H4 (cell line): ENCODE measurements at regions not wholly inside any gene's neighbourhood (a gene's known extent, or its start where the extent isn't known, plus 50 kb on each side); places are given as distances from the start of the nearest gene placed in this dataset.
A peak's percentile ranks its signal among the peaks of the same experiment; 100 is the strongest.

Experiments
- DNase-seq: peaks from one replicate; pipeline ENCODE4 v3.0.0-alpha.2; 2015; ENCODE audit warnings: low spot score

DNA sequence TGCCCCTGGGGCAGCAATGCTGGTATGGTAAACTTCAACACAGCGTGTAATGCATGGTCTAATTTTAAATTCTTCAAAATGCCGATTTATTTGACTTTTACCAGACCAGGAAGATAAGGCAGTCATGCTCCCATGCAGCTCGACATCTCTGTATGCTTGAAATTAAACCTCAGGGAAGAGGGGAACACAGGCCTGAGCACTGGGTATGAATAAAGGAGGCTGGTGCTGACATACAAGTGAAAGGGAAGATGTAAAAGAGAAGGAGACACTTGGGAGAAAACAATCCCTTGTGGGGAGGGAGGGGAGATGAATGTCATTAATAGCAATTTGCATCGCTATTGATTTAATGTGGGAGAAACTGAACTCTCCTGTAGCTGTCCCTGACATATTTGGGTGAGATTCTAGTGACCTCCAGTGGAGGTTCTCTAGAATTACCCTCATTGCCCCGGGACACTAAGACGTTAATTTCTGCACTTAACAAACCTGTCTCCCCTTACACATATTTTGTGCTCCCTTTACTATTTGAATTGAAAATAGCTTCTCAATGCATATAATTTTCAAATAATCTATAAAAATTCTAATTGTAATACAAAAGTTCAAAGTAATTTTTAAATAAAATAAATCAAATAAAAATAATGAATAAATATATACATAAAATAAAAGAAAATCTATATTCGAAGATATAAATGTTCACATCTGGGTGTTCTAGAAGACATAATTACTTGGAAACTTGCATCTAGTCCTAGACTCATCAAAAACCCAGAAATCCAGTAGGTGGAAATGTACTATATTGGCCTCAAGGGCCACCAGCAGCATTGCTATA lies 283.1 kb downstream of the LMX1A start:
- peak; percentile 42 for DNase-seq

DNA sequence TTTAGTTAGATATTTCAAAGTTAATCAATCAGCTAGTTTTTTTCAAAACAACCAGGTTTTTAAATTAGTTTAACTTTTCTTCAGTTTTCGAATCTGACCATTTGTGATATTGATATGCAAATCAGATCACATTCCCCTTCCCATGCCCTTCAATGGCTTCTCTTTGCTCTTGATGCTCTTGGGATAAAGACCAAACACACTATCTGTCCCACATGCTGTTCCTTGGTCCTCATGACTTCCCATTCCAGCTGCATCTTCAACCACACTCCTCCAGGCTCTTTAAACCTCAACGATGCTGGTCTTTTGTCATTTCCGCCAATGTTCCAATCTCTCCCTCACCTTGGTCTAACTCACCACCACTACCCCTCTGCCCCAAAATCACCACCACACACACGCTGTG lies 285.8 kb downstream of the LMX1A start:
- DNase-seq, result no peak

DNA sequence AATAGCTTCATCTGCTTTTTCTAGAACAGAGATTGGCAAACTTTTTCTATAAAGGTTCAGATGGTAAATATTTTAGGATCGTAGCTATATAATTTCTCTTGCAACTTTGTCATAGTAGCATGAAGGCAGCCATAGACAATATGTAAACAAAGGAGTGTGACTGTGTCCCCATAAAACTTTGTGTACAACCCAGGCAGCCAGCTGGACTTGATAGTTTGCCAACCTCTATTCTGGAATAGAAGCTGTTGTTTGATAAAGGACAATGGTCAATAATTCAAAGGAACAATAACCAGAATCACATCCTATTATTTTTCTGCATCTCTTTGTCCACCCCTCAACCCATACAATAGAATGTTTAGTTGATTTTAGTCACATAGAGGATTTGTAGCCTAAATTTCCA lies 286.7 kb downstream of the LMX1A start:
- DNase-seq, result no peak

DNA sequence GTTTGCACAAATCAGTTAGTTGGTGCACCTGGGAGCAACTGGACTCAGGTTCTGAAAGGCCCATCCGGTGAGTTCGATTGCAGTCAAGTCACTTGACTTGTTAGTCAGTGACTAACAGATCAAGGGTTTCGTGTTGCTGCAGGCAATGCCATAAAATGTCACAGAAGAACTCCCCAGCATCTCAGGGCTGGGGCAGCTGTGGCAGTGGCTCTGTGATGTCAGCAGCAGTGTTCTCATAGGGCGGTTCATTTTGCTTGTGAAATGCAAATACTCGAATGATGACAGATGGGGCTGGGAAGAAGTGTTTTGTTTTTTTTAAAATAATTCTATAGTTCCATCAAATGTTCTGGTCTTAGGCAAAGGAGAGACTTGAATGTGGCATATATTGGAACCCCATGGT lies 287.8 kb downstream of the LMX1A start:
- no peak for DNase-seq

DNA sequence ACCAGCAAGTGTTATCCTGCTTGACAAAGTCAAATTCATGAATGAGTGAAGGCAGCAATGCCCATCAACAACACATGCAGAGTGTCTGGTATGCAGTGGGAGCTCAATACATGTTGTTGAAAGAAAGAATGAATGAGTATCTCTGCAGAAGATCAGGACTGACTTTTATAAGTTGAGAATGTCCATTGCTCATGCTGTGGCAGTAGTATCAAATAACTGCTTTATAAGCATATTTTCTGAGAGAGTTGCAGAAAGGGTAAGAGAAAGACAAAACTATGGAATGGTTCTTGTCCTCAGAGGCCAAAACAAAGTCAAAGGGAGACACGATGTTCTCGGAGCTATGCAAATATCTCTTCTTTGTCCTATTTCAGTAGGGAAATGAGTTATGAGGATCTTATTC lies 288.7 kb downstream of the LMX1A start:
- DNase-seq, result no peak

DNA sequence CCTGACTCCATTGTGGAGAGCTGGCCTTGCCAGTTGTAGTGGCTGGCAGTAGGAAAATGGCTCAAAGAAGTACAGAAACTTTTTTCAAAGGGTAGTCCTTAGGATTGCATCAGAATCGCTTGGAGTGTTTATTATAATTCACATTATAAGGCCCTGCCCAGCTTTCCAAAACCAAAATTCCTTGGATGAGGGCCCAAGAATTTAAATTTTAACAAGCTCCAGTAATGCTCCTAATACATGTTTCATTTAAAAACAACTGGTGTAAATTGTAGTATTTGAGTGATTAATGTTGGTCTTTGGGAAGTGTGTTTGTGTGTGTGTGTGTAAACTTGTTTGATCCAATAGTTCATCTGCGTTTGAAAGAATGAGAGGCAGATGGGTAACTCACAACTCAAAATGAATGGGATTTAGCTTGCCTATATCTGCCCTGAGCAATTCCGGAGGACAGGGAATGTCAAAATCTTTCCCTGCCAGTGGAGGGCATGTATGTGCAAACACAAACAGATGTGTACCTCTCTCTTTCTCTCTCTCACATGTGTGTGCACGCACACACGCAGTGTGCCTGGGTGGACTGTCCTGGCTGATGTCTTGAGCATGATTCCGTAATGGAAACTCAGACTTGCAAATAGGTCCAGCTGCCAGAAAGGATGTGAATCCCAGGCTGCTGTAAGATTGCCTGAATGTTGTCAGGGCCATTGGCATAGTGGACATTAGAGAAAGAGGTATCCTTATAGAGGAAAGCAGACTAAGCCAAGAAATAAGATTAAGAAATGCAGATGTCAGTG lies 293.1 kb downstream of the LMX1A start:
- no peak for DNase-seq

DNA sequence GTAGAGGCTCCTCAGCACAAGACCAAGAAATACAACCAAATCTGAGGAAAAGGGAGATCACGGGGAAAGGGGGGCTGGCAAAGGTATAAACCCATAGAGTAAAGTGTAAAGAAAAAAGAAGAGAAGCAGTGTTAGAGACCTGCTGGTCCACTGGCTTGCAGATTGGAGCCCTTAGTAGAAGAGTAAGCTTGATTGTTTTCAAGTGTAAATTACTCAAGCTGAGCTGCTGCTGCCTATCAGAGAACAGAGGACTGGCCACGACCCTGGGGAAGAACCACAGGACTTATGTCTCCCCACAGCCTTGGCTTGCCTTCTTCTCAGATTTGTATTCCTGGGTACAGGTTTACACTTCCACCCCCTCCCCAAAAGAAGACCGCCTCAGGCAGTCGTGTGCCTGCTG lies 294.2 kb downstream of the LMX1A start:
- no peak for DNase-seq

DNA sequence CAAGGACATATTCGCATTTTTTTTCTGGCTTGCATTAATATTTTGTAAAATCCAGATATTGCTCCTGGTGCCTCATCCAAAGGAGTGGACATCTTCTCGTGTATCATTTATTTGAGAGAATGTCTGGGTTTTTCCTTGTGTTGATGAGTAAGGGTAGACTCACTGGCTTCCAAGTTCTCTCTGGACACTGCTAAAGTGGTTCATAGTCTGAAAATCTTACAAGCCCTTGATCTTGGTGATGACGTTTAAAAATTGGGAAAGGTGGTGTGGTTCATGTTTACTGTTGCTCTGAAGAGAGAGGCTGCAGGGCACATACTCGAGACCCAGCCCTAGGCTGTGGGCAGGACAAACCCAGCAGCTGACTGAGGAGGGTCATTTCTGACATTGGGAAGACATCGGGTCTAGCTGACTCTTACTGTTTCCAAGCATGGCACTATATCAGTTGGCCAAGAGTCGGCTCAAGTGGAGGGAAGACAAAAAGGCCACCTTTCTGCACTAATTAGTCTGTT lies 296.2 kb downstream of the LMX1A start:
- no peak for DNase-seq

DNA sequence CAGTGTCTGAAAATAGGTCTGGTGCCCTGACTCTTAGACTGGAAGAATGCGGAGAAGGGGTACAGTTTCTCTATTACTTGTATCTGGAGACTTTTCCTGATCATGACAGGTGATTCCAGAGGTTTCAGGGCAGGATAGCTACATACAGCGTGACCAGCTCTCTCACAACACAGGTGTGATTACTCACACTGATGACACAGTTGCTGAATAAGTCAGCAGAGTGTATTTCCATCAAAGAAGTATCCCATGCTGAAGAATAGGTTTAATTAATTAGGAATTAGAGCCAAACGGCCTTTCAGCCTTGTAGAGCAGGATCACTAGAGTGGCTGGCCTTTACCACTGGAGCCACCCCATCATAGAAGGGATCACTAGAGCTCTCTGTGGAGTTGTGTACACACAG lies 298.6 kb downstream of the LMX1A start:
- DNase-seq, result no peak

DNA sequence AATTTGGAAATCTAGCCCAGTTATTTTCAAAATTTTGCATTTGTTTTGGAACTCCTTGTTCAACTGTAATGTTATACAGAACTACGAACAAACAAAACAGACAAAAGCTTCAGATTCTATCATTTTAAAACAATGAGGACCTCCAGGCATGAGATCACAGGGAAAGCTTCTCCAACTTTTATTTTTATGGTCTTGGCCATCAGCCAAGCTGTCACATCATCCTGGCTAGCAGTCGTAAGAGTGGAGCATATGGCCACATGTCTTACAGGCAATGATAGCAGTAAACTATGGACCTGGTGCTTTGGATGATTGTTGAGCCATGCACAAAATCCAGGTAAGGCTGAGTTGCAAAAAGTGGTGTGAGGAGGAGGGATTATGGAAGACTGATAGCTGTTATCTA lies 299.6 kb downstream of the LMX1A start:
- no peak for DNase-seq

DNA sequence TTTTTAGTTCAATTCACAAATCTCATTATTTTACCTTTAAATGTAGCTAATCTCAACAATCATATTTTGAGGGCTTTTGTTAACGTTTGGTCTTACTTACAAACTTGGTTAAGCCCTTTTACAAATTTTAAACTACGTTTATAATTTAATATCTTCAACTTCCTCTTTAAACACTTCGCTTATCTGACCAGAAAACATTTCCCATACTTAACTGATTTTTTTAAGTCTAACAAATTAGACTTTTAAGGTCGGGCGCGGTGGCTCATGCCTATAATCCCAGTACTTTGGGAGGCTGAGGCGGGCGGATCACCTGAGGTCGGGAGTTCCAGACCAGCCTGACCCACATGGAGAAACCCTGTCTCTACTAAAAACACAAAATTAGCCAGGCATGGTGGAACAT lies 300.9 kb downstream of the LMX1A start:
- no peak for DNase-seq

DNA sequence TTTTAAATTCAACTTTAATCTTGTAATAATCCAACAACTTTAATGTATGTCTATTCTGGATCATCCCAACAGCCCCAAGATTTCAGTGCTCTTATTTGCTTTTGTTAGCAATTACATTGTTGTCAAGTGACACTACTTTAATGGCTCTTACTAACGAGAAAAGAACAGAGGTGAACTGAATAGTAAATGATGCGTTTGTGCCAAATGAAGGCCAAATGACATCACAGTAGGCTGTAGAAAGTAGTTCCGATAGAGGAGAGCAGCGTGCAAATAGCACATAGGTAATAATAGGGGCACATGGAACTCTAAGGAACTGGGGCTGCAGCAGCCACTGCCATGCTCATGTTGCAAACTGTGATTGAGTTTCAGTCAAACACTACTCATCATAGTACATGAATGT lies 301.9 kb downstream of the LMX1A start:
- no peak for DNase-seq

DNA sequence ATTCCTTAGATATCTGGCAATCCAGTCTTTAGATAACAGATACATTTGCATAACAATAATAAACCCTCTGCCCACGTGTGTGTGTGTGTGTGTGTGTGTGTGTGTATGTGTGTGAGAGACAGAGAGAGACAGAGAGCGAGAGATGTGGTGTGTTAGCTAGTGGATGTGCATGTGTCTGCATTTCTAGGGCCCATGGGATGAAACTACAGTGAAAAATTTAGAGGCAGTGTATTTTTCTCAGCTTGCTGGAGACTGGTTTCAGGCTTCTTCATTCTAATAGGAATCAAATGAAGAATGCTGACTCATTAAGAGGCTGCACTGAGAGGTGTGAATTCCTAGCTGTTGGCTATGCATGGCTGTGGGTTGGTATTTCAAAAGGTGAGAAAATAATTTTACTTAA lies 303.2 kb downstream of the LMX1A start:
- no peak for DNase-seq

DNA sequence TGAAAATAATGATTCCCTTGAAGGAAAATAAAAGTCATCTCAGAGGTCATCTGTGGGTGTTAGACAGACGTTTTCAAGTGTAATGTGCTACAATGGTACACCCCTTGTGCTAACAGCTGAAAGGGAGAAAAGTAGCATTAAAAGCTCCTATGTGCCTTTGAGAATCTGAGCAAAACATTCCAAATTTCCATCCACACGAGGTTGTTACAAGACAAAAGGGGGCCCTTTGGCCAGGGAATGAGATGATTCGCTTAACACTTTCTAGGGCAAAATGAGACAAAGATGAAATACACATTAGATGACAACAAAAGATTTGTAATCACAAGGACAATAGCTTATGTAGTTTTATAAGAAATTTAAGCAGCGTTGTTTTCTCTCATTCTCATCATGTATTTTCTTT lies 303.6 kb downstream of the LMX1A start:
- no peak for DNase-seq

DNA sequence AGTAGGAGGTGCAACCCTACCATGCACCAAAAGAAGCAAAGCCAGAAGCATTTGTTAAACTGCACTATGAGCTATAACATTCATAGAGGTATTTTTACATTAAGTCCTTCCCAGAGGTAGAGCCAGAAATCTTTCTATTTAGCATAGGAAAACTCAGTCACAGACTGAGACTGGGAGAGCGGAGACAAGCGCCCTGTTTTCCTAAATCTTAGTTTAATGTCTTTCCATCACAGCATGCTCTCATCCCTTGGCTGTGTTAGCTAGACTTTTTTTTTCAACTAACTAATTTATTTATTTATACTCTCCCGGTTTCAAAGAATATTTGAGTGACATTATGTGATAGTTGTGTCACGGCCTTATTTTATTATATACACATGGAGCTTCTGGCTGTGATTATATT lies 304.1 kb downstream of the LMX1A start:
- DNase-seq, result no peak

DNA sequence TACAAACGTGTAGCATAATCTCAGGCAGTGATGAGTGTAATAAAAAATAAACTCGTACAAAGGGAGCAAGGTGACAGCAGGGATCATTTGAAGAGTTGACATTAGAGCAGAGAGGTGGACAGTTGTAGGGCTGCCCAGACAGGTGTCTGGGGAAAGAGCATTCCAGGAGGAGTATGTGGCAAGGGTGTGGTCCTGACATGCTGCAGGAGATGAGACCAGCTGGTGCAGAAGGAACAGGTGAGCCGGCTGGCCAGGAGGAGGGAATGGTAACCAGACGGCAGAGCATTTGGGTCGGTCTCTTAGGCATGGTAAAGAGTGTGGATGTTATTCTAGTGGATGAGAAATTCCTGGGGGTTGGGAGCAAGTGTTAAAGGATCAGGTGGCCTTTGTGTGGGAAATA lies 306.3 kb downstream of the LMX1A start:
- no peak for DNase-seq

DNA sequence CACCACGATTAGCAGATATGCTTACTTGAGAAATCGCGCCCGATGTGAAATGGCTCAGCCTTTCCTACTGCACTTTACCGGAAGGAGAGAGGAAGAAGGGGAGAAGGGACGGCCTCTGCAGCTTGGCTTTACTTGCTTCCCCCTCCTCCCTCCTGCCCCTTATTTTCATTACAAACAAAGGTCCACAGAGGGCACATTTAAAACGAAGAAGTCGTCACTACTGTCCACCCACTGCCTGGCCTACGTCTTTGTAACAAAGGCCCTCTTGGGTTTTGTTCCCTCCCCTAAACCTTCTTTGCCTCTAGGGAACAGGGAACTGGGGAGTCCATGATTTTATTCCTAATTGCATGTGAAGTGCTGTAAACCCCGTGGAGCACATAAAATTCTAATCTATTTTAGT lies 308.5 kb downstream of the LMX1A start:
- DNase-seq, result no peak

DNA sequence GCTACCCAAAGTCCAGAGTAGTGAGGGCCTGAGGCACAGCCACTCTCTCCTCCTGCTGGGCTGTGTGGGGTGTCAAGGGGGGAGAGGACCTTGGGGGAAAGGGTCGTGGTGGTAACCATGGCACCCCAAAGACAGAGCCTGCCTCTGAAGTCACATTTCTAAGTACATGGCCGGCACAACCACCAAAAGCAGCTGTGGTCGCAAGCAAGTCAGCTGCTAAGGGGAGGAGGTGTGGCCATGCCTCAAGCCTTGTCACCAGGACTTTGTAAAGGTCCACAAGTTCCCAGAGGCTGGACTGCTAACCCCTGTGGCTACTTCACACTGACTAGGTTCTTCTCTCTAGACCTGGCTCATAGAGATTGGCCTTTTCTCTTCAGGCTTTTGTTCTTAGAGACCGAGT lies 310.6 kb downstream of the LMX1A start:
- no peak for DNase-seq

DNA sequence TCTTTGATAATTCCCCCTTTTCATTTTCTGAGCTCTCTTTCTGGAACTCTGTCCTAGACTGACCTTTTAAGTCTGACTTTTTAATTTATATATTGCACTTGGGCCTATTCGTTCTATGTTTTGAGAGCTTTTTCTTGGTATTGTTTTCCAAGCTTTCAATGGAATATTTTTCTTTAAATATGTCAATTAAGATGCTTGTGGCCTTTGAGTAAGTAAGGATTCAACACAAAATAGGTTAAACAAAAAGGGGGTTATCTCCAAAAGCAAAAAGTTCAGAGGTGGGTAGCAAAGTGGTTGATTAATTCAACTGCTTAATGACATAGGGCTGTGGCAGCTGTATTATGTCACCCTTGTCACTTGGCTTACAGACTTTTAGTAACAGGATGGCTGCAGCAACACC lies 315.9 kb downstream of the LMX1A start:
- DNase-seq, result no peak

DNA sequence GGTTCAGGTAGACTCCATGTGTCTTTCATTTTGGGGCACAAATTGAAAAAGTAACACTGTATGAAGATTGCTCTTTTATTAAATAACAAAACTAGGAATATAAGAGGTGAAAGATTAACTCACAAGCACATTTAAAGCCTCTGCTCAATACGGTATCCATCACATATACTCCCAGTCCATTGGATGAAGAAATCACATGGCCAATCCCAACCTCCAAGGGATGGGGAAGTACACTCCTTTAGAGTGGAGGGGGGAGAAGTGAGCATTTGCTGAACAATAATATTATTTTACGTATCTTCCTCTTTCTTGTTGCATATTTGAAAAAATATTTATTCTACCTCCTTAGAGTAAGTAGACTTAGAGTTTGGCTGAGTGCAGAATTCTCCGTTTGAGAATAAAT lies 316.5 kb downstream of the LMX1A start:
- no peak for DNase-seq

DNA sequence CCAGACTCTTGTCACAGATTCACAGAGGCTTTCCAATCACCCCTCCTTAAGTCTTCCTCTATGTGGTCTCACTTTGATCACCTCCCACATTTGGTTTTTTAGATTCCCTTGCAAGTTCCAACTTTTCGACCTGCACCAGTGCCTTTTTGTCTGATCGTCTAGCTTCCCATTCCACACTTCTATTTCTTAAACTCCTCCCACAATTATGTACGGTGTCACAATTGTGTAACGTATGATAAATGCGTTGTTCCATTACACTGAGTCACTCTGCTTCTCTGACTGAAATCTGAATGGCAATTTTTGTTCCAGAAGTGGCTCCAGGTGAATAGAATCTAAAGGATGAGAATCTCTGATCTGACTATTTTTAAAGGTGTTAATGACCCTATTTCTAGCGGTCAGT lies 320.1 kb downstream of the LMX1A start:
- DNase-seq, result no peak

DNA sequence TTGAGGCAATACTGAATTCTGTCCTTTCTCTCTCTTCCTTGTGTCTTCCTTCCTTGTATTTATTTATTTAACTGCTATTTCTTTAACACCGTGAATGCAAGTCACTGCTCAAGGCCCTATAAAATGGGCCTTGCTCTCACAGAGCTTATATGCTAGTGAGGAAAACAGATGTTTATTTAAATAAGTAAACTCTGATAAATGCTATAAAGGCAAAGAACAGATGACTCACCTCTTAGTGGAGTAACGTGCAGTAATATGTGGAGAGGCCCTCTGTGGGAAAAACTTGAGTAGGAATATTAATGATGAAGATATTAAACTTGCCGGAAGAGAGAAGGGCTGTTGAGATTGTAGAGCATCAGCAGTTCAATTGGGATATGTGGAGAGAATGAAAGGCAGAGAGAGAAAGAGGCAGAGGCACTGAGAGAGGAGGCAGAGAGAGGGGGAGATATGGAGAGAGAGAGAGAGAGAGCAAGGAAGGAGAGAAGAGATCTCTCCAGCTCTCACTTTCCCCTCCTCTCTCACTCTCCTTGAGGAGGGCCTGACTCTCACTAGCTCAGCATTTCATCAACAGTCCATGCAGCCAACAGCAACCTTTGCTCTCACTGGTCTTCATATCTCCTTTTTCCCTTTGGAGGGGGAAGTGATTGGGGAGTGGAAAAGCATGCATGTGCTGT lies 322.2 kb downstream of the LMX1A start:
- DNase-seq, result peak; percentile 47

DNA sequence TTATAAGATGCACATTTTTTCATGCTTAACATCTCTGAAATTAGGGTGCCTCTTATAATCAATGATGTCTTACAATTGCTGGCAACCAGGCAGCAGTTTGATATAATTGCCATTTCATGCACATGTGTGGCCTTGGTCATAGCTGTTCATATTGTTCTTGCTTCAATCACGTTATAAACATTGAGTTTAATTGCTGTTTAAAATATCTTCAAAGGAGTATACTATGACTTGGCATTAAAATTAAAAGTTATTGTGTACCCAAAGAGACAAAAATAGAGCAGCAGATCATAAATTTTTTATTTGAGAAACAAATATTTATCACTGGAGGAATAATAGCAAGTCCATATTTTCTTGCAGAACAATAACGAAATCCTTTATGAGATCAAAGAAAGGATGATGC lies 325.5 kb downstream of the LMX1A start:
- DNase-seq, result no peak
